HG03469 (cell line): ENCODE measurements at regions not wholly inside any gene's neighbourhood (a gene's known extent, or its start where the extent isn't known, plus 50 kb on each side); places are given as distances from the start of the nearest gene placed in this dataset.
"Not testable (repeated sequence)": the region's sequence is repeated elsewhere in the genome, so short reads cannot be mapped to it uniquely, and the experiment has no call there.

Source experiments
- ATAC-seq: cut with Tn5 transposase; IDR thresholded peaks from one replicate; pipeline ENCODE4 v1.9.1; 2021; ENCODE audit warnings: mild to moderate bottlenecking, moderate library complexity, moderate number of reproducible peaks; ENCODE audit not compliant: unreplicated experiment

- no peak for ATAC-seq
Observed at GRCh38 chr14:48333221-48333920, 658.0 kb upstream of the MDGA2 start.

DNA sequence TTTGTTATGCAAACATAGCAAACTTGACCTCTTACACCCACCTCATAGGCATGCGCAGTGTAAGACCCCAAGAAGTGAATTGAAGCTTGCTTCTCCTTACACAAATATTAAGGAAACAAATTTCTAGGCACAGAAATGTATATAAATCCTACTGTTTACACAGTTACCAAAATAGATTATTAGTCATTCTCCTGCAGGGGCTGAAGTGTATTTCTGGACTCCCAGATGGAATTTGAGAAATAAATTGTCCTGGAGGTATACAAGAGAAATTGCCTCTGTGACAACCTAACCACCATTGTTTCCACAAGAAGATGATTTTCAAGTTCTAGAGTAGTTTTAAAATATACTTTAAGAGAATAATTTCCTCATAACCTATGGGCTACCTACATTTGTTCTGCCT is 656.0 kb upstream of the MDGA2 start:
- no peak for ATAC-seq

GRCh38 chr14:48325486-48325885 is 650.1 kb upstream of the MDGA2 start:
- no peak for ATAC-seq

DNA sequence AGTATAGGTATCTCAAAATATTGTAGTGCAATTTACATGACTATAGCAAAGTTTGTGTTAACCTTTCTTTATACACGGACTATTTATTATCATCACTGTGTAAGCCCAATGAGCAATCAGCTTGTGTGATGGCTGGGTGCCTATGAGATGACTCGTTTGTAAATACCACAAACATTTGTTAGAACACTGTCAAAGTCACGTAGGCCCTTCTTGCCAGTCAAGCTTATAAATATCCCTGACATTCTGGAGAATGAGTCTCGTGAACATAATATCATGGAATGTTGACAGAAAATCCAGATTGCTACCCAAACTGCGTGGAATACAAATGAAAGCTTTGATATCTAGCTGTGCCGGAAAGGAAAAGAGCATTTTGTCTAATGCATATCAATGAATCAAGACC is 648.3 kb upstream of the MDGA2 start:
- no peak for ATAC-seq

DNA sequence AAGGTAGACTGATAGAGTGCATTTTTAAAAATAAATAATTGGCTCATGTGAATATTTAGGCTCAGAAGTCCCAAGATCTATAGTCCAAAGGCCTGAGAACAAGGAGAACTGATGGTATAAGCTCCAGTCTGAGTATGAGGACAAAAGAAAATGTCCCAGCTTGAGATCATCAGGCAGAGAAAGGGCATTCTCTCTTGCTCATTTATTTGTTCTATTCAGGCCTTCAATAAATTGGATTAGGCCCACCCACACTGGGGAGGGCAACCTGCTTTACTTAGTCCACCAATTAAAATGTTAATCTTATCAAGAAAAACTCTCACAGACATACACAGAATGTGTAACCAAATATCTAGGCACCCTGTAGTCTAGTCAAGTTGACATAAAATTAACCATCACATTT is 644.4 kb upstream of the MDGA2 start:
- ATAC-seq: no peak

- ATAC-seq: no peak
Observed at GRCh38 chr14:48304729-48305128, 629.3 kb upstream of the MDGA2 start.

GRCh38 chr14:48289701-48290100 is 614.3 kb upstream of the MDGA2 start:
- no peak for ATAC-seq

- not testable (repeated sequence) for ATAC-seq
Observed at GRCh38 chr14:48285217-48285616, 609.8 kb upstream of the MDGA2 start.

DNA sequence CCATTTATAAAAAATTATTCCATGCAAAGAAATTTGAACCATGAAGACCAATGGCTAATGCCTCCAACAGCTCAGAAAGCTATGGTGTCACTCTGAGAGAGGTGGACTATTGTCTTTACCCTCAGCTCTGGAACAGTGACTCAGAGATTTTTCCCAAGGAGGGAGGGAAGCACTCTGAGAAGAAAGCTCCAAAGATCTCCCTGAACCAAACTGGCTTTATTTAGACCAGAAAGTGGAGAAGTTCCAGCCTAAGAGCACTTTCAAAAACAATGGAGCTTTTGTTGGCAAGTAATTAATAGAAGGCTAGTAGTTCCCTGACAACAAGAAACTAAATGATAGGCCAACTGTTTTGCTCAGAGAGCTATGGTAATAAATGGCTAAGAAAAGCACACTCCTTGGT is 599.9 kb upstream of the MDGA2 start:
- ATAC-seq: no peak

DNA sequence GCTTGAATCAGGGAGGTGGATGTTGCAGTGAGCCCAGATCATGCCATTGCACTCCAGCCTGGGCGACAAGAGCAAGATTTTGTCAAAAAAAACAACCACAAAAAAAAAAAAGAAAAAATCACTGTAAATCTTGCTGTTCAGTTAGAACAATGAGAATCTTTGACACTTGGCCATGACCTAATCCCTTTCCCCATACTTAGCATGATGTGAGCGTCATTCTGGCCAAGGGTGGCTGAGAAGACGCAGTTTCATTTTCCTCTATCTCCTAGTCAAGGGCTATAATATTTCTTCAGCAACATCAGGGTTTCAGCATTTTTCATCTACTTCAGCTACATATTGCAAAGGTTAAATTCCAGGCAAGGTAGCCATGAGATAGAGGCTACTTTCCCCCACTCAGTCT is 599.4 kb upstream of the MDGA2 start:
- no peak for ATAC-seq

DNA sequence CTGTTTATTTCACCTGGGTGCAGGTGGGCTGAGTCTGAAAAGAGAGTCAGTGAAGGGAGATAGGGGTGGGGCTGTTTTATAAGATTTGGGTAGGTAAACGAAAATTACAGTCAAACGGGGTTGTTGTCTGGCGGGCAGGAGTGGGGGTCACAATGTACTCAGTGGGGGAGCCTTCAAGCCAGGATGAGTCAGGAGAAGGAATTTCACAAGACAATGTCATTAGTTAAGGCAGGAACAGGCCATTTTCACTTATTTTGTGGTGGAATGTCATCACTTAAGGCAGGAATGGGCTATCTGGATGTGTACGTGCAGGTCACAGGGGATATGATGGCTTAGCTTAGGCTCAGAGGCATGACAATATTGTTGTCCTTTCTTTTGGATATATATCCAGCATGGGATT is 592.5 kb upstream of the MDGA2 start:
- ATAC-seq: not testable (repeated sequence)

- ATAC-seq: not testable (repeated sequence)
Observed at GRCh38 chr14:48266201-48266600, 590.8 kb upstream of the MDGA2 start.

- ATAC-seq: no peak
Observed at GRCh38 chr14:48261436-48261835, 586.0 kb upstream of the MDGA2 start.

DNA sequence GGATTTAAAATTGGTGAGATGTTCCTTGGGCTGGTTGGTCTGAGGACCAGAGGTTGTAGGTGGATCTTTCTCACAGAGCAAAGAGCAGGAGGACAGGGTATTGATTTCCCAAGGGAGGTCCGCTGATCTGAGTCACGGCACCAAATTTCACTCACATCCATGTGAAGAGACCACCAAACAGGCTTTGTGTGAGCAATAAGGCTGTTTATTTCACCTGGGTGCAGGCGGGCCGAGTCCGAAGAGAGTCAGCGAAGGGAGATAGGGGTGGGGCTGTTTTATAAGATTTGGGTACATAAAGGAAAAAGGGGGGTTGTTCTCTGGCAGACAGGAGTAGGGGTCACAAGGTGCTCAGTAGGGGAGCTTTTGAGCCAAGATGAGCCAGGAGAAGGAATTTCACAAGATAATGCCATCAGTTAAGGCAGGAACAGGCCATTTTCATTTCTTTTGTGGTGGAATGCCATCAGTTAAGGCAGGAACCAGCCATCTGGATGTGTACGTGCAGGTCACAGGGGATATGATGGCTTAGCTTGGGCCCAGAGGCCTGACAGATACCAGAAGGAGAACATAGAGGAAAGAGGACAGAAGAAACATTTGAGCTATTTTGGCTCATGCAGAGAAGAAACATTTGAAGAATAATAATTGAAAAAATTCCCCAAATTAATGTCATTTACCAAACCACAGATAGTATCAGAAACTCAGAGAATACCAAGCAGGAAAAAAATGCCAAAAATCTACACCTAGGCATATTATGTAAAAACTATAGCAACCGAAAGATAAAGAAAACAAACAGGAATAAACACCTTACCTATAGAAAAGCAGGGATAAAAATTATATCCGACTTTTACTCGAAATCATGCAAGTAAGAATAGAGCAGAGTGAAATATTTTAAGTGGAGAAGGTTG is 585.2 kb upstream of the MDGA2 start:
- not testable (repeated sequence) for ATAC-seq

DNA sequence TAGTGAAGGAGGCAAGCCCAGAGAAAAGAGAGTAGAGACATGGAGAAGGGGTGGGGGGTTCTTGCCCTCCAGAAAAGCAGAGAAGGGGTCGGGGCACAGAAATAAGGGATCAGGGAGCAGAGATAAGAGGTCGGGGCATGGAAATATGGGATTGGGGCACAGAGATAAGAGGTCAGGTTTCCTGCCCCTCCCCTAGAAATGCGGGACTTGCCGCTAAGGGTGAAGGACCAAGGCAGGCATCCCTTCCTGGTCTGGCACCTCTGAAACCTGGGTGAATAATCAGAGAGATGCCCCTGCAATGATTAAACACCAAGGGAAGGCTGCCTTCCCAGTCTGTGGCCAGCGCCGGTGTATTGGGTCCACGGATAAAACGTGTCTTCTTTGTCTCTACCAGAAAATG is 584.5 kb upstream of the MDGA2 start:
- not testable (repeated sequence) for ATAC-seq

DNA sequence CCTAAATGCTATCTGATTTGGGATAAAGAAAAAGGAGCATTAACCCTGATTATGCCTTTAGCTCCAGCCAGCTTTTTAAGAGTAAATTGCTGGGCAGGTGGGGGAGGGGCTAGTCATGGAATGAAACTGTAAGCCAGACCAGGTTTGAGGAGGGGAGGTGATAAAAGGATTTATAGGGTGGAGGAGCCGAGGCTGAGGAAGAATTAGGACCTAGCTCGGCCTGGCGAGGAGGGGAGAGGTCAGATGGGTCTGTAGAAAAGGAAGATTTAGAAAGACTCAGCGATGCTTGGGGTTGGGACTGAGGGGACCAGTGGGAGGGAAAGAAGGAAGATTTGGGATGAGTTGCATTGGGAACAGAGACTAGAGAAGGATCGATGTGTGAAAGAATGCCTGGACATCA is 583.8 kb upstream of the MDGA2 start:
- ATAC-seq: not testable (repeated sequence)

DNA sequence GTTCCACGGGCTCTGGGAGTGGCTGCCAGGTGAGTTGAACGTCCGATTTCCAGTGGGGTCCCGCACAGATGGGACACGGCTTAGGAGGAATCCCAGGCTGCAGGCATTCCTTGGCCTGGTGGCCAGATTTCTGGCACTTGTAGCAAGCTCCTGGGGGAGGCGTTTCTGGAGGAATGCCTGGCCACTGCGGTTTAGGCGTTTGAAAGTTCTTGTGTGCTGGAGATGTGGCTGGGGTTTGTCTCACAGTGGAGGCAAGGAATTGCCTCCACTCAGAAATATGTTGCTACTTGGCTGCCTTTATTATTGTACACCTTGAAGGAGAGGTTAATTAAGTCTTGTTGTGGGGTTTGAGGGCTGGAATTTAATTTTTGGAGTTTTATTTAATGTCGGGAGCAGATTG is 583.3 kb upstream of the MDGA2 start:
- ATAC-seq: not testable (repeated sequence)

DNA sequence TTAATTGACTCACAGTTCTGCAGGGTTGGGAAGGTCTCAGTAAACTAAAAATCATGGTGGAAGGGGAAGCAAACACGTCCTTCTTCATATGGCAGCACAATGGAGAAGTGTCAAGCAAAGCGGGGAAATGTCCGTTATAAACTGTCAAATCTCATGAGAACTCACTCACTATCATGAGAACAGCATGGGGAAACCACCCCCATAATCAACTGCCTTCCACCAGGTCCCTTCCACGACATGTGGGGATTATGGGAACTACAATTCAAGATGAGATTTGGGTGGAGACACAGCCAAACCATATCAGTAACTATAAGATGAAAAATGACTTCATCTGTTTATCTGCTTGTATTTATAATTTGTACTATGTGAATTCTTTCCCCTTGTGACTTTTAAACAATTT is 577.6 kb upstream of the MDGA2 start:
- no peak for ATAC-seq

GRCh38 chr14:48251290-48251689 is 575.9 kb upstream of the MDGA2 start:
- no peak for ATAC-seq

- ATAC-seq: no peak
Observed at GRCh38 chr14:48250575-48250974, 575.2 kb upstream of the MDGA2 start.

DNA sequence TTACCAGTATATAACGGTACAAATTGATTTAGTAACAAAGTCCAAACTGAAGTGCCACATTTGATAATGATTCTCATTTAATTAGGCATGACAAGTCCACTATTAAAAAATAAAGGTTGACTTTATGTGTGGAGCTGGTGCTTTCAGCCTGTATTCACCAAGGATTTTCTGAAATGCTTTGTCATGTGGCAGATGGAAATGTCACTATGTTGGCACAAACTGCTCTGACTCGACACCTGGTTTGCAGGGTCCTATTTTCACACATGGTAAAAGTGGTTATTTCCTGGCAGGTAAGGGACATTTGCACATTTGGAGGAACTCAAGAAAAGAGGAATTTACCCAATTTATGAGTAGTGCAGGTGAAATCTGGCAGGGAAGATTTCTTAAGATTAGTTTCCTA is 572.6 kb upstream of the MDGA2 start:
- no peak for ATAC-seq

DNA sequence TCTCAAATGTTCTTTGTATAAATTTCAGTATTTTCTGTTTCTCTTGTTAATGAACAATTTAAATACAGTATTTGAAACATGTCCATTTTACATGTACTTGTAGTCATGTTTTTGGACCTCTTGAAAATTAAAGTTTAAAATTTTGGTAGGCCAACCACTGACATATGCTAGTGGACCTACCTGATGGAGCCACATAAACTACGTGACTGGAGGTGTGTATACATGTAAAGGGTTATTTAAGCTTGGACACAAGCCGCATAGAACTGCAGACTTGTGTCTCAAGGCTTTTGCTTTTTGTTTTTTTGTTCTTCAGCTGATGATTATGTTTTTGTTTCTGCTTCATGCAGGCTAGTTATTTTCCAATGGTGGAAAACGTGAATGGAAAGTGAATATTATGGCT is 568.5 kb upstream of the MDGA2 start:
- no peak for ATAC-seq
